Nucleus accumbens (tissue), 56 donors: ENCODE measurements at regions not wholly inside any gene's neighbourhood (a gene's known extent, or its start where the extent isn't known, plus 50 kb on each side); places are given as distances from the start of the nearest gene placed in this dataset.
A peak's percentile ranks its signal among the peaks of the same experiment; 100 is the strongest.

Experiments used
- DNase-seq, 56 donors: peaks; one replicate each; lab custom pipeline; 2025; lab: John Stamatoyannopoulos, UW

GRCh38 chr12:14272956-14273912 lies 92.2 kb upstream of the ATF7IP start:
- peak in 1 of 56 donors; percentile 3 for DNase-seq

GRCh38 chr12:14273913-14274311 lies 91.6 kb upstream of the ATF7IP start:
- DNase-seq, result no peak

- DNase-seq, result no peak
Measured at GRCh38 chr12:14275111-14275510, 90.4 kb upstream of the ATF7IP start.

- no peak for DNase-seq
Measured at GRCh38 chr12:14275886-14276285, 89.6 kb upstream of the ATF7IP start.

GRCh38 chr12:14278294-14278953 lies 87.1 kb upstream of the ATF7IP start:
- DNase-seq, result peak in 7 of 56 donors; percentile 5 to 16 (median 10)

- no peak for DNase-seq
Measured at GRCh38 chr12:14279845-14280244, 85.6 kb upstream of the ATF7IP start.

GRCh38 chr12:14280921-14281320 lies 84.6 kb upstream of the ATF7IP start:
- no peak for DNase-seq

- no peak for DNase-seq
Measured at GRCh38 chr12:14281539-14281938, 83.9 kb upstream of the ATF7IP start.

- no peak for DNase-seq
Measured at GRCh38 chr12:14283489-14284144, 81.9 kb upstream of the ATF7IP start.

GRCh38 chr12:14284184-14284722 lies 81.2 kb upstream of the ATF7IP start:
- no peak for DNase-seq

- DNase-seq, result no peak
Measured at GRCh38 chr12:14289601-14290000, 75.9 kb upstream of the ATF7IP start.

- no peak for DNase-seq
Measured at GRCh38 chr12:14290951-14291350, 74.5 kb upstream of the ATF7IP start.

GRCh38 chr12:14303661-14304155 lies 61.8 kb upstream of the ATF7IP start:
- no peak for DNase-seq

GRCh38 chr12:14307004-14307403 lies 58.5 kb upstream of the ATF7IP start:
- no peak for DNase-seq

GRCh38 chr12:14308516-14308915 lies 57.0 kb upstream of the ATF7IP start:
- DNase-seq, result no peak

- DNase-seq, result no peak
Measured at GRCh38 chr12:14310866-14311265, 54.6 kb upstream of the ATF7IP start.

GRCh38 chr12:14313379-14314138 lies 51.9 kb upstream of the ATF7IP start:
- no peak for DNase-seq

- no peak for DNase-seq
Measured at GRCh38 chr12:14314801-14315200, 50.7 kb upstream of the ATF7IP start.

- DNase-seq, result no peak
Measured at GRCh38 chr12:14315501-14315900, 50.0 kb upstream of the ATF7IP start.
